Endodermal cell (in vitro differentiated cells): ENCODE measurements at regions not wholly inside any gene's neighbourhood (a gene's known extent, or its start where the extent isn't known, plus 50 kb on each side); places are given as distances from the start of the nearest gene placed in this dataset.

Source experiments
- DNase-seq: peaks from one replicate; pipeline ENCODE4 v3.0.0-alpha.2; 2017
- H3K27ac ChIP-seq: 2 replicates; pipeline ENCODE4 v1.5.1; 2013; ENCODE audit warnings: mild to moderate bottlenecking, low read depth, low read length, moderate library complexity
- H3K27me3 ChIP-seq: 2 replicates; pipeline ENCODE4 v1.6.1; 2013; ENCODE audit warnings: mild to moderate bottlenecking, low read length, moderate library complexity; ENCODE audit not compliant: insufficient read depth, control insufficient read depth, poor library complexity, severe bottlenecking
- H3K36me3 ChIP-seq: 2 replicates; pipeline ENCODE4 v1.7.0; 2013; ENCODE audit warnings: mild to moderate bottlenecking, low read length, moderate library complexity; ENCODE audit not compliant: control insufficient read depth, insufficient read depth
- H3K4me1 ChIP-seq: one replicate; pipeline ENCODE4 v1.7.0; 2013; ENCODE audit warnings: low read length; ENCODE audit not compliant: control insufficient read depth, insufficient read depth
- H3K4me3 ChIP-seq: 2 replicates; pipeline ENCODE4 v1.5.1; 2013; ENCODE audit warnings: mild to moderate bottlenecking, low read length, moderate library complexity
- H3K9ac ChIP-seq: 2 replicates; pipeline ENCODE4 v1.6.1; 2013; ENCODE audit warnings: mild to moderate bottlenecking, low read length, moderate library complexity; ENCODE audit not compliant: poor library complexity, severe bottlenecking; ENCODE audit errors: extremely low read depth
- H3K9me3 ChIP-seq: 2 replicates; pipeline ENCODE4 v1.6.1; 2013; ENCODE audit warnings: mild to moderate bottlenecking, low read length, moderate library complexity; ENCODE audit not compliant: control insufficient read depth
- H3K27ac Mint-ChIP-seq: 2 replicates; pipeline ENCODE4 v1.8.0; 2020; ENCODE audit warnings: mixed read lengths
- H3K27me3 Mint-ChIP-seq: 2 replicates; pipeline ENCODE4 v1.8.0; 2021; ENCODE audit warnings: mild to moderate bottlenecking, mixed read lengths; ENCODE audit not compliant: insufficient read depth
- H3K36me3 Mint-ChIP-seq: 2 replicates; pipeline ENCODE4 v1.8.0; 2020; ENCODE audit warnings: low read depth, mixed read lengths
- H3K4me1 Mint-ChIP-seq: 2 replicates; pipeline ENCODE4 v1.8.0; 2020; ENCODE audit warnings: mixed read lengths
- H3K4me3 Mint-ChIP-seq: 2 replicates; pipeline ENCODE4 v1.8.0; 2020; ENCODE audit warnings: mild to moderate bottlenecking, moderate library complexity, mixed read lengths
- H3K9me3 Mint-ChIP-seq: 2 replicates; pipeline ENCODE4 v1.8.0; 2020; ENCODE audit warnings: mild to moderate bottlenecking, mixed read lengths
- WGBS, 2 experiments: methylation state at CpG; one replicate each; pipeline versions ENCODE4 v1.1.5 to v1.1.7; 2013; ENCODE audit warnings: missing lambda C conversion rate in 2 of 2, mixed read lengths in 1 of 2; ENCODE audit not compliant: insufficient coverage in 1 of 2, insufficient read length in 1 of 2; 5-methylcytosine and 5-hydroxymethylcytosine counted together
- TF ChIP-seq, protein P1 (sequence below): fragments of 200-600 bp; sonication (generic); conservative IDR thresholded peaks from 2 replicates; pipeline ENCODE4 v1.5.0; 2021; ENCODE audit warnings: antibody characterized with exemption, mild to moderate bottlenecking

- H3K36me3 Mint-ChIP-seq, result no peaks in the 10 kb centered on the region
- no peak for DNase-seq
- TF ChIP-seq, protein P1, sequence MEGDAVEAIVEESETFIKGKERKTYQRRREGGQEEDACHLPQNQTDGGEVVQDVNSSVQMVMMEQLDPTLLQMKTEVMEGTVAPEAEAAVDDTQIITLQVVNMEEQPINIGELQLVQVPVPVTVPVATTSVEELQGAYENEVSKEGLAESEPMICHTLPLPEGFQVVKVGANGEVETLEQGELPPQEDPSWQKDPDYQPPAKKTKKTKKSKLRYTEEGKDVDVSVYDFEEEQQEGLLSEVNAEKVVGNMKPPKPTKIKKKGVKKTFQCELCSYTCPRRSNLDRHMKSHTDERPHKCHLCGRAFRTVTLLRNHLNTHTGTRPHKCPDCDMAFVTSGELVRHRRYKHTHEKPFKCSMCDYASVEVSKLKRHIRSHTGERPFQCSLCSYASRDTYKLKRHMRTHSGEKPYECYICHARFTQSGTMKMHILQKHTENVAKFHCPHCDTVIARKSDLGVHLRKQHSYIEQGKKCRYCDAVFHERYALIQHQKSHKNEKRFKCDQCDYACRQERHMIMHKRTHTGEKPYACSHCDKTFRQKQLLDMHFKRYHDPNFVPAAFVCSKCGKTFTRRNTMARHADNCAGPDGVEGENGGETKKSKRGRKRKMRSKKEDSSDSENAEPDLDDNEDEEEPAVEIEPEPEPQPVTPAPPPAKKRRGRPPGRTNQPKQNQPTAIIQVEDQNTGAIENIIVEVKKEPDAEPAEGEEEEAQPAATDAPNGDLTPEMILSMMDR, result no peak
- no peaks in the 10 kb centered on the region for H3K4me1 Mint-ChIP-seq
- H3K27me3 ChIP-seq, result no peaks in the 10 kb centered on the region
- no peaks in the 10 kb centered on the region for H3K4me1 ChIP-seq
- WGBS, 2 experiments, result 92 to 94% methylated on average over 8 of the region's 8 CpGs
- no peak overlapping the region for H3K9ac ChIP-seq
- no peak overlapping the region for H3K27ac Mint-ChIP-seq
- H3K9me3 ChIP-seq, result no peaks in the 10 kb centered on the region
- no peak overlapping the region for H3K4me3 Mint-ChIP-seq
- H3K27ac ChIP-seq, result no peak overlapping the region
- no peak overlapping the region for H3K4me3 ChIP-seq
- no peaks in the 10 kb centered on the region for H3K9me3 Mint-ChIP-seq
- H3K27me3 Mint-ChIP-seq, result peaks cover 2% of the 10 kb centered on the region
- H3K36me3 ChIP-seq, result no peaks in the 10 kb centered on the region
These were observed 100.8 kb downstream of the KCNA4 start for GRCh38 chr11:29916040-29916439.

- WGBS, 2 experiments, result 85% methylated on average over 2 of the region's 2 CpGs; no CpG with 5 or more reads in 1 of the 2 experiments
These were observed 102.5 kb downstream of the KCNA4 start for GRCh38 chr11:29914203-29914930.

GRCh38 chr11:29913352-29913751 is 103.5 kb downstream of the KCNA4 start:
- no peak overlapping the region for H3K27ac Mint-ChIP-seq
- H3K4me1 Mint-ChIP-seq, result no peaks in the 10 kb centered on the region
- H3K36me3 ChIP-seq, result no peaks in the 10 kb centered on the region
- TF ChIP-seq, protein P1, result no peak
- no peaks in the 10 kb centered on the region for H3K9me3 Mint-ChIP-seq
- no peak overlapping the region for H3K4me3 ChIP-seq
- H3K4me3 Mint-ChIP-seq, result no peak overlapping the region
- no peak overlapping the region for H3K27ac ChIP-seq
- DNase-seq, result no peak
- 93% methylated on average over 4 of the region's 4 CpGs; no CpG with 5 or more reads in 1 of the 2 experiments for WGBS, 2 experiments
- no peaks in the 10 kb centered on the region for H3K9me3 ChIP-seq
- H3K36me3 Mint-ChIP-seq, result no peaks in the 10 kb centered on the region
- no peaks in the 10 kb centered on the region for H3K27me3 Mint-ChIP-seq
- H3K4me1 ChIP-seq, result no peaks in the 10 kb centered on the region
- no peak overlapping the region for H3K9ac ChIP-seq
- no peaks in the 10 kb centered on the region for H3K27me3 ChIP-seq

More at GRCh38 chr11:29914203-29914930, 102.5 kb downstream of the KCNA4 start:
- no peaks in the 10 kb centered on the region for H3K36me3 Mint-ChIP-seq
- no peaks in the 10 kb centered on the region for H3K9me3 ChIP-seq
- H3K4me1 ChIP-seq, result no peaks in the 10 kb centered on the region
- no peaks in the 10 kb centered on the region for H3K27me3 ChIP-seq
- DNase-seq, result no peak
- H3K4me3 ChIP-seq, result no peak overlapping the region
- H3K36me3 ChIP-seq, result no peaks in the 10 kb centered on the region
- H3K9ac ChIP-seq, result no peak overlapping the region
- TF ChIP-seq, protein P1, result no peak
- no peaks in the 10 kb centered on the region for H3K9me3 Mint-ChIP-seq
- no peak overlapping the region for H3K4me3 Mint-ChIP-seq
- no peak overlapping the region for H3K27ac ChIP-seq
- peaks cover 2% of the 10 kb centered on the region for H3K27me3 Mint-ChIP-seq
- H3K4me1 Mint-ChIP-seq, result no peaks in the 10 kb centered on the region
- no peak overlapping the region for H3K27ac Mint-ChIP-seq
